HS-27A (cell line): ENCODE measurements at regions not wholly inside any gene's neighbourhood (a gene's known extent, or its start where the extent isn't known, plus 50 kb on each side); places are given as distances from the start of the nearest gene placed in this dataset.
"Not testable (repeated sequence)": the region's sequence is repeated elsewhere in the genome, so short reads cannot be mapped to it uniquely, and the experiment has no call there.

Experiments
- DNase-seq: peaks from one replicate; pipeline ENCODE4 v3.0.0-alpha.2; 2012; ENCODE audit warnings: low read depth, missing footprints

- DNase-seq: no peak
These were observed 105.7 kb upstream of the PPM1H start for GRCh38 chr12:63040526-63041220.

DNA sequence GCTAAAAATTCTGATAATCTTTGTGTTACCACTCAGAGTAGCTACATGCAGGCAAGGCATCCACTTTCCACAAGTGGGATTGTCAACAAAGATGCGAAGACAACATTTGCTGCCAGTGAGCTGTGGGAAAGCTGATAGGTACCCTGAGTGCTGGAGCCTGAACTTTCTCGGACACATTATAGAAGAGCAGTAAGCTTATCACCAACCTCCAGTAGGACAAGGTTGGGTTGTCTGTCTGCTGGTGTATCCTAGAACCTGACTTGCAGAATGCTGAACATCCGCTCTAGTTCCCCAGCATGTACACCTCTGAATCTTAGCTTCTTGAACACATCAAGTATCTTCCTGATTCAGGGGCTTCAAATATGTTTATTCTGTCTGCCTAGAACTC is 103.8 kb upstream of the PPM1H start:
- DNase-seq: no peak

- DNase-seq: no peak
These were observed 103.1 kb upstream of the PPM1H start for GRCh38 chr12:63037746-63038712.

DNA sequence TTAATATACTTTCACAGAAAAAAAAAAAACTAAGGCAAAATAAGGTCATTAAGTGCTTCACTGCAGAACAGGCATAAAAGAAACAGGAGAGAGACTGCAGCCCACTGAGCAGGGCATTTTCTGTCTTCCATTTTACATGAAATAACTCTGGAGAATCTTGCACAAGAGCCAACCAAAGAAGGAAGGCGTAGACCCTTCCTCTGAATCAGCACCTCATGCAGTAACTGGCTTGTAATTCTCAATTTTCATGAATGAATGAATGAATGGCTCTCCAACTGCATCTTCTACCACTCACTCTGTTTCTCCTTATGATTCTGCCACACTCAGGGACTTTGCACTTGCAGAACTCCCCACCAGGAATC is 102.0 kb upstream of the PPM1H start:
- DNase-seq: no peak

DNA sequence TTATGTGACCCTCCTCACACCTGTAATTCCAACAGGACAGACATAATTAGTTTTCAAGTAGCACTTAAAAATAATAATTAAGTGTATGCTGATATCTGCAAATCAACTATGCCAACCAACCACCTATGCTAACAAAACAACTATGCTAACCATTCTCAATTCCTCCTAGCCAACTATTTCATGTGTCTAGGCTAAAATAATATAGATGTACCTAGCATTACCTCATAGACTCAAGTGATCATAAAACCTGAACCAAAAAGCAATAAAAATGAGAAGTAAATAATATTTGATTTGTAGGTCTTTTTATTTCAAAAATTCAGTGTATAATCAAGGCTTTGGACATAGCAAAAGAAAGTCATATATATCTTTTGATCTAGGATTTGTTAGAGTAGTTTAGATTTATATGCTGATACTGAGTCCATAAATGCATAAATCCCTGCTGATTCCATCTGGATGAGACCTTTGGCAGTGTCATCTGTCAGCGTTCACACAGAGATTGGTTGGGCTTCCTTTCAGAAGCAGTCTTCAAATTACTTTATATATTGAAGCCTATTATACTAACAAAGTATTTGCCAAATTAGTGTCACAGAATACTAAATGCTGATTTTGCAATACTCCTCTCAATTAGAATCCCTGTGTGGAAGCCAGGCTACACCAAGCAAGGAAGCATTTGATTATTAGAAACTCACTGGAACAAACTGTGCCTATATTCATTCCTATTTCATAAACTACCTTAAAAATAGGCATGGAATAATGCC is 101.4 kb upstream of the PPM1H start:
- no peak for DNase-seq

DNA sequence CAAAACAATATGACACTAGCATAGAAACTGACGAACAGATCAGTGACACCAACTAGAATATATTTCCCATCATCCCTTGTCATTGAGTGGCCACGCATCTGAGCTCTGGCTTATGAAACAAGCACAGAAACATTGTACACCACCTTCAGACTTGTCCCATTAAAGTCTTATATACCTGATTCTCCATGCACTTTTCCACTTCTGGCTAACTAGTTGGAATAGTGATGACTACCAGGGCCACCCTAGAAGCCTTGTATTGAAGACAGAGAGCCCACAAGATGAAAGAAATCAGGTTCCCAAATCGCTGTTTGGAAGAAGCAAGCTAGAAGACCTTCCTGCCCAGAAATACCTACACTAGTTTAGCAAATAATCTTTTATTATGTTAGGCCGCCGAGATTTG is 99.7 kb upstream of the PPM1H start:
- DNase-seq: no peak

GRCh38 chr12:63029676-63030075 is 94.7 kb upstream of the PPM1H start:
- no peak for DNase-seq

GRCh38 chr12:63028951-63029350 is 94.0 kb upstream of the PPM1H start:
- no peak for DNase-seq

DNA sequence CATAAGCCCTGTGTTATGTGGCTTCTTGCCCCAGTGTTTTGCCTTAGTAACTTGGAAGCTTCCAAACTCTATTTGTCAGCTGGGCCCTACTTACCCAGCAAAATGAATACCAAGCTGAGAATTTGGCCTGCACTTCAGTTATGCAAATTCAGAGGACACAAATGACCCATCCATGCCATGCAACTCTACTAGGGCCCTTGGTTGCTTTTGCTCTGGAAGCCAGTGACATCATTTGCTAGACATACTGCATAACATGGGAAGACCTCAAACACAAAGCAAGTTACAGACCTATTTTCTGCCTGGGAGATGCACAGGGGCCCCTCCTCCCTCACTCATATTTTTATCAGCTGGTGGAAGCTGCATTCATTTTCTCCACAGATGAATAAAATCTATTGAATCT is 90.2 kb upstream of the PPM1H start:
- DNase-seq: no peak

DNA sequence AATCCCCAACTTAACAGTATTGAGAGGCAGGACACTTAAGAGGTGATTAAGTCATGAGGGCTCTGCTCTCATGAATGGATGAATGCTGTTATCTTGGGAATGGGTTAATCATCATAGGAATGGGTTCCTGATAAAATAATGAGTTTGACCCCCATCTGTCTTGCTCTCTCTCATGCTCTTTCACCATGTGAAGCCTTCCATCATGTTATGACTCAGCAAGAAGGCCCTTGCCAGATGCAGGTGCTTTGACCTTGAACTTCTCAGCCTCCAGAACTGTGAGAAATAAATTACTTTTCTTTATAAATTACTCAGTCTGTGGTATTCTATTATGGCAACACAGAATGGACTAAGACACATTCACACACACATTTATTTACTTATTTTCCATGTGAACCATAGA is 89.0 kb upstream of the PPM1H start:
- no peak for DNase-seq

DNA sequence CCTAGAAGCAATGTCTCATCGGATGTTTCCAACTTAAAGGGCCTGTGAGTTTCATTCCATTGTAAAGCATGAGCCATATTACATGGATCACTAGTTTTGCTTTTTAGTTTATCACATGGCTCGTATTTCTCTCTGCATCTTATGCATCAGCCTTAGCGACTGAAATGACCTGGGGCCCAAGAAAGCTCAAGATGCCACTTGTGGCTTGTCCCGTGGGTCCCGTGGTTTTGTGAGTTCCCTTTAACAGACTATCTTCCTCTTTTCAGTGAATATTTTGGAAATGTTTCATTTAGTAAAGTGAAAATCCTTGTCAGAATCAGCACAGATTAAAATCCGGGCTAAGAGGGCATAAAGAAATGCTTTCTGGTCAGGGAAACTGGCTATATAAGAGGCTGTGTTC is 86.2 kb upstream of the PPM1H start:
- no peak for DNase-seq

GRCh38 chr12:63020269-63020668 is 85.3 kb upstream of the PPM1H start:
- no peak for DNase-seq

DNA sequence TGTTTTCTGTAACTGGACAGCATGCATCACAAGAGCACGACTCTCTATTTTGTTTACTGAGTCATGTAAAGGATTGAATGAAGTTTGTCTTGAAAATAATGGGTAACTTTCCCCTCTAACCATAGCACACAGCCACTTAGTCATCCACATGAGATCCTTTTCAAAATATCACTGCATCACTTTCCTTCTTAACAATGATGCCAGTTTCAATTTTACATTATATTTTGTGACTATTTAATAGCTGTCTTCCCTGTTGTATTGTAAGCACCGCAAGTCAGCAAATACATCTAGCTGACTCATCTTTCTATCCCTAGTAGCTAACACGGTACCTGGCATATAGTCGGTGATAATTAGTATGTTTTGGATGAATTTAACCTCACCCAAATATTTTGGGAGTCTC is 83.3 kb upstream of the PPM1H start:
- no peak for DNase-seq

GRCh38 chr12:63013302-63013701 is 78.4 kb upstream of the PPM1H start:
- DNase-seq: no peak

DNA sequence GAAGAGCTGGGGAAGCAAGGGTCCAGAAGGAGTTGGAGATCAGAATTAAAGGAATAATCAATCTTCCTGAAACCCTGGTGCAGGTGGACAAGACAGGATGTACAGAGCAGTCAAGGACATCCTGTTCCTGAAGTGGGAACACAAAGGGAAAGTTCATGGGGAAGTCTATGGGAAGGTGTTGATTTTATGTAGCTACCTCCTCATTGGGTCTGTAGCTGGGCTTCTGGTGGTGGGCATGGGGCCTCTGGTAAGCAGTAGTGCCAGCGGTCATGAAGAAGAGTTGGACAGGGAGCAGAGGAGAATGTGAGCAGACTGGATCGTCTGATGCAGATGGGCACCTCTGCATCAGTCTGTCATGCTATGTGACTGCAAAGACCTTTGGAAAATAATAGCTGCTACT is 75.7 kb upstream of the PPM1H start:
- no peak for DNase-seq

DNA sequence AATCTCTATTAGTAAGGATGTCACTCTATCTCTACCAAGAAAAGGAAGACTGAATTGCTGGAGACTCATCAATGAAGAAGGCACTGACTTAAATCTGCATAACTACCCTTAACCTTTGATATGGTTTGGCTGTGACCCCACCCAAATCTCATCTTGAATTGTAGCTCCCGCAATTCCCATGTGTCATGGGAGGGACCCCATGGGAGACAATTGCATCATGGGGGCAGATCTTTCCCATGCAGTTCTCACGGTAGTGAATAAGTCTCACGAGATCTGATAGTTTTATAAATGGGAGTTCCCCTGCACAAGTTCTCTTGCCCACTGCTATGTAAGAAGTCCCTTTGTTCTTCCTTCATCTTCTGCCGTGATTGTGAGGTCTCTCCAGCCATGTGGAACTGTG is 73.4 kb upstream of the PPM1H start:
- DNase-seq: no peak

- DNase-seq: no peak
These were observed 72.8 kb upstream of the PPM1H start for GRCh38 chr12:63007726-63008125.

DNA sequence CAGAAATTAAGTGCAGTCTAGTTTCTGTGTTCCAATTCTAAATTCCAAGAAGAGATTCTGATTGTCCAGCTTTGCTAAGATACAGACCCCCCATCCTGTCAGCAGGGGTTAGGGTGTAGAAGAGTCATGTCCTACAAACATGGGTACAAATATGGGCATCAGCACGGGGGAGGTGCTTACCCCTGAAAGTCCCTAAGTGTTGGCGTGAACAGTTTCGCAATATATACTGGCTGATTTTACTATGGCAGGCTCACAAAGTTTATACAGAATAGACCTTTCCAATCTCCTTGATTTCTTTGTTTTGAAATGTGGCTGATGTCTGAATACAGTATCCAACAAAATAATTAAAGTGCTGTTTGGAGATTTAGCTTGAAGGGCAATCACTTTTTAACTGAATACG is 71.6 kb upstream of the PPM1H start:
- DNase-seq: no peak

DNA sequence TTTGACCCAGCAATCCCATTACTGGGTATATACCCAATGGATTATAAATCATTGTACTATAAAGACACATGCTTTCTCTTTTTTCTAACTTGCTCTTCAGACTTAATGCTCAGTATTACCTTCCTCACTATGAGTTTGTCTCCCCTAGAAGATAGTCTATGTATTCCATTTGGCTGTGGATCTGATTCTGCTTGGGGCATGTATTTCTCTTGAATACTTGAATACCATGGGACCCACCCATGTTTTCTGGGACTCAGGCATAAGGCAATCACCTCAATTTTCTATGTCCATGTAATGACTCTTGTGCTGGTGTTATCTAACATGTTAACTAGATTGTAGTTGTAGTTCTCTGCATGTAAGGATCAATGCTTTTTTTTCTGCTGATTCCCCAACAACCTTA is 70.4 kb upstream of the PPM1H start:
- DNase-seq: no peak

DNA sequence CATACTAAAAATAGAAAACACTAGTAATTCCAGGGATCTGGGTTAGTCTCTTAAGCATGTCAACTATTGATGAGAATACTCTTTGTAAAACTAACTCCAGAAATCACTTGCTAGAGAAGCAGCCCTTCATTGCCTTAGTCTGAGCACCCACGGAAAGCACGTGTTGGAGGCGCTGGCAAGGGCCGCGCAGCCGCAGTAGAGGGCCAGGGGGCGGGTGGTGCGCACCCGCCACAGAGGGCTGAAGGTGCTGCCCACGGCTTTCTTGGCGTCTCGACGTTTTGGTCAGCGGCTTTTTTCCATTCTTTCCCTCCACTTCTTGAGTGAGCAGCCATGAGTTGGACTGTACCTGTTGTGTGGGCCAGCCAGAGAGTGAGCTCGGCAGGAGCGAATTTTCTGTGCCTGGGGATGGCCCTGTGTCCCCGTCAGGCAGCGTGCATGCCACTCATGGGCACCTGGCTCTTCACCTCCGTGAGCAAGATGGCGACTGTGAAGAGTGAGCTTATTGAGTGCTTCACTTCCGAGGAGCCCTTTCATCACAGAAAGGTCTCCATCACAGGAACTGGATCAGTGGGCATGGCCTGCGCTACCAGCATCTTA is 68.4 kb upstream of the PPM1H start:
- no peak for DNase-seq

DNA sequence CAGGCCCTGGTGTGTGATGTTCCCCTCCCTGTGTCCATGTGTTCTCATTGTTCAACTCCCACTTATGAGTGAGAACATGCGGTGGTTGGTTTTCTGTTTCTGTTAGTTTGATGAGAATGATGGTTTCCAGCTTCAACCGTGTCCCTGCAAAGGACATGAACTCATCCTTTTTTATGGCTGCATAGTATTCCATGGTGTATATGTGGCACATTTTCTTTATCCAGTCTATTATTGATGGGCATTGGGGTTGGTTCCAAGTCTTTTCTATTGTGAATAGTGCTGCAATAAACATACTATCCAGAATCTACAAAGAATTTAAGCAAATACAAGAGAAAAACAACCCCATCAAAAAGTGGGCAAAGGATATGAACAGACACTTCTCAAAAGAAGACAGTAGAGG is 67.1 kb upstream of the PPM1H start:
- DNase-seq: not testable (repeated sequence)

DNA sequence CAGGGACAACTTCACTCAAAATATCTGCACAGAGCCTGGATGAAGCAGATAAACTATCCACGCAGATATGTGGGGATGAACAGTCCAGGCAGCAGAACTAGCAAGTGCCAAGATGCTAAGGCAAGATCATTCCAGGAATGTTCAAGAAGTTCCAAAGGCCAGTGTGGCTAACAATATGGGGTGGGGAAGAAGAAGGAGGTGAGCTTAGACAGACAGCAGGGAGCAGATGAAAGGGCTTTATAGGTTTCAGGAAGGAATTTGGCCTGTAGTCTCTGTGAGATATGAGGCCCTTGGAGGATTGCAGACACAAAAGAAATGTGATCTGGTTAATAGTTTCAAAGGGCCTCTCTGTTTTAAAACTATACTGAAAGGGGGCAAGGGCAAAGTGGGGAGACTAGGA is 63.5 kb upstream of the PPM1H start:
- no peak for DNase-seq
